ENCODE measurements at regions not wholly inside any gene's neighbourhood (a gene's known extent, or its start where the extent isn't known, plus 50 kb on each side); places are given as distances from the start of the nearest gene placed in this dataset.

DNA sequence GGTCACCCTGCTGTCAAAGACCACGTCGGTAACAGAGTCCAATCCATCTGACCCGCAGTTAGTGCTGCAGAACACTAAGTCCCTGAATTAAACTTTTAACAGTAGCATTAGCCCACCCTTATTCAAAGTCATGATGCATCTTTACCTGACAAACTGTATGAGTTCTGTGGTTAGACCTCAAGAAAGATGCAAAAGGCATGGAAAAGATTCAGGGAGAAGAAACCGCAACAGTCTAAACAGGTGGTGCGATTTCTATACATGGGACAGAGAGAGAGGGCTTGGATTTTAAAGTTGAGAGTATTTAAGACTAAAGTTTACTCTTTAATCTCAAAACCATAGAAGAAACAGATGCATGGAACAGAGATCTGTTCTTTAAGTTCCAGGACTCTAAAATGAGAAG is 103.3 kb upstream of the NFE2L3 start:
- intact Hi-C loops (cut with micrococcal nuclease): no loop called here
- Mint-ChIP-seq H3K4me3 (no peak overlapping the region), H3K27ac (no peak overlapping the region), H3K27me3 (peaks cover 34% of the 10 kb centered on the region), H3K9me3 (no peaks in the 10 kb centered on the region), H3K4me1 (ENCODE audit: low read depth) (peaks cover 24% of the 10 kb centered on the region), H3K36me3 (ENCODE audit: low read depth) (no peaks in the 10 kb centered on the region)

DNA sequence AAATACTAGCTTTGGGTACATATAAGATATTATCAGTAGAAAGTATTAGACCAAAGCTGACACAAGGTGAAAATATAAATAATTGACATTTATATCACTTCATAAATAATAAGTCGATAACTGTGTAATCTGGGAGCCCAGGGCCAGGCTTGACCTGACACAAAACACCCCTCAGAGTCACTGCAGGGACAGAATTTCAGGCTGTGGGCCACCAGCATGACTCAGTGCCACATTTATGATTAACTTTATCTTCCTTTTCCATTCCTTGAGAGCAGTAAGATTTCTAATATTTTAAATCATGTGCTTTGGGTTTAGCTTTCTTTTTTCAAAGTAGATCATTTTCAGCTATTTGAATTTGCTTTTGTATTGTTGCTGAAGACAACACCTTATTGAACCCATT is 102.9 kb upstream of the NFE2L3 start:
- H3K4me3 Mint-ChIP-seq: no peak overlapping the region
- intact Hi-C loops (cut with micrococcal nuclease): no loop called here
- H3K36me3 Mint-ChIP-seq (ENCODE audit: low read depth): no peaks in the 10 kb centered on the region
- H3K9me3 Mint-ChIP-seq: no peaks in the 10 kb centered on the region
- H3K27me3 Mint-ChIP-seq: peaks cover 31% of the 10 kb centered on the region
- no peak overlapping the region for H3K27ac Mint-ChIP-seq
- peaks cover 20% of the 10 kb centered on the region for H3K4me1 Mint-ChIP-seq (ENCODE audit: low read depth)

DNA sequence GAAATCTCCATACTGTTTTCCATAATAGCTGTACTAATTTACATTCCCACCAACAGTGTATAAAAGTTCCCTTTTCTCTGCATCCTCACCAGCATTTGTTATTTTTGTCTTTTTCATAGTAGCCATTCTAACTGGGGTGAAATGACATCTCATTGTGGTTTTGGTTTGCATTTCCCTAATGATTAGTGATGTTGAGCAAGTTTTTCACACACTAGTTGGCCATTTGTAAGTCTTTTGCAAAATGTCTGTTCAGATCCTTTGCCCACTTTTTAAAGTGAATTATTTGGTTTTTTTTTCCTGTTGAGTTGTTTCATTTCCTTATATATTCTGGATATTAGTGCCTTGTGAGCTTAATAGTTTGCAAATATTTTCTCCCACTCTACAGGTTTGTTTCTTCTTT is 101.0 kb upstream of the NFE2L3 start:
- Mint-ChIP-seq H3K27ac (no peak overlapping the region), H3K27me3 (peaks cover 20% of the 10 kb centered on the region)

DNA sequence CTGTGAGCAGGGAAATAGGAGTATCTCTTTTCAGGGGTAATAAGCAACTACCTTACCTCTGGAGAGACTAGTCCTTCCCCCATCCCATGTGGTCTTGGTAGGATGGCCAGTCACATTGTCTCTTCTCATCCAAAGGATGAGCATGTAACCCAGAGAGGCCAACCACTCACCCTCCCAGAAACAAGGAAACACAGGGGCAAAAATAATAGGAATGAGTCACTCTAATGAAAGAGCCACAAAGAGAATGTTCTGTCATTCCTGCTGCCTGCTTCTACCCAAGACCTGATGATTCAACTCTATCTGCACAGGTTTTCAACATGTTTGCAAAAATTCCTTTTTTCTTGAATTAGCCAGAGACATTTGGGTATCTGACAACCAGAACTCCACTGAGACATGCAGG is 99.3 kb upstream of the NFE2L3 start:
- no peak overlapping the region for H3K27ac Mint-ChIP-seq
- peaks cover 23% of the 10 kb centered on the region for H3K27me3 Mint-ChIP-seq
- intact Hi-C loops (cut with micrococcal nuclease): no loop called here
- no peak overlapping the region for H3K4me3 Mint-ChIP-seq
- H3K9me3 Mint-ChIP-seq: no peaks in the 10 kb centered on the region
- peaks cover 25% of the 10 kb centered on the region for H3K4me1 Mint-ChIP-seq (ENCODE audit: low read depth)
- H3K36me3 Mint-ChIP-seq (ENCODE audit: low read depth): no peaks in the 10 kb centered on the region

More for the DNA sequence above, 101.0 kb upstream of the NFE2L3 start:
- no peaks in the 10 kb centered on the region for H3K9me3 Mint-ChIP-seq
- intact Hi-C loops (cut with micrococcal nuclease): no loop called here
- peaks cover 25% of the 10 kb centered on the region for H3K4me1 Mint-ChIP-seq (ENCODE audit: low read depth)
- H3K4me3 Mint-ChIP-seq: no peak overlapping the region
- no peaks in the 10 kb centered on the region for H3K36me3 Mint-ChIP-seq (ENCODE audit: low read depth)

DNA sequence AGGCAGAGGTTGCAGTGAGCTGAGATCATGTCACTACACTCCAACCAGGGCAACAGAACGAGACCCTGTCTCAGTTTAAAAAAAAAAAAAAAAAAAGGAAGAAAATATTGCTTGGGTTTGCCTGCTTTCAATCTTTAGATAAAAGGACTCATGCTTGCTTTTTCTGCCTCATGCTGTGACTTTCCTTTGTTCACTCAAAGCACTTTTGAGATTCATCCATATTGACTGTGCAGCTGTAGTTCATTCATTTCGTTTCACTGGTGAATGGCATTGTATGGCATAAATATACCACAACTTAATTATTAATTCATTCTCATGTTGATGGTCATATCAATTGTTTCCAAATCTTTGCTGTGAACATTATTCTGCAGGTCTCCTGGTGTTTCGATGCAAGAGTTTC is 97.6 kb upstream of the NFE2L3 start:
- Mint-ChIP-seq H3K9me3 (no peaks in the 10 kb centered on the region), H3K4me1 (ENCODE audit: low read depth) (peaks cover 25% of the 10 kb centered on the region), H3K27ac (no peak overlapping the region), H3K4me3 (no peak overlapping the region), H3K36me3 (ENCODE audit: low read depth) (no peaks in the 10 kb centered on the region), H3K27me3 (peaks cover 35% of the 10 kb centered on the region)
- intact Hi-C loops (cut with micrococcal nuclease): no loop called here

DNA sequence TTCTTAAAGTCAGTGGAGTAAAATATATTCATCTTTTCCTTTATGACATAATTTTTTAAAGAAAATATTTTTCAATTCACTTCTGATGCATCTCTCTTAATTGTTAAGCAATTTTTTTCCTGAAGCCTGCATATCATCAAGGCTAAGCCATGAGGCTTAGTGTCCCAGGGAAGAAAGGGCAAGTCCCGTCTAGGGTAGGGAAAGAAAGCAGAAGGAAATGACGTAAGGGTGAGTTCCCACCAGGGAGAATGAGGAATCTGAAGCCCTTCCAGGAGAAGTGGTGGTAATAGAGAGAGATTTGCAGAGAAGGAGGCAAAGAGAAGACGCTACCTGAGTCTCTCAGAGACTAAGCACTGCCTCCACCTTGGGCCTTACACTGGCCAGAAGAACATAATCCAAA is 96.8 kb upstream of the NFE2L3 start:
- H3K9me3 Mint-ChIP-seq: no peaks in the 10 kb centered on the region
- H3K27ac Mint-ChIP-seq: no peak overlapping the region
- H3K36me3 Mint-ChIP-seq (ENCODE audit: low read depth): no peaks in the 10 kb centered on the region
- H3K4me1 Mint-ChIP-seq (ENCODE audit: low read depth): peaks cover 25% of the 10 kb centered on the region
- intact Hi-C loops (cut with micrococcal nuclease): no loop called here
- H3K27me3 Mint-ChIP-seq: peaks cover 39% of the 10 kb centered on the region
- H3K4me3 Mint-ChIP-seq: no peak overlapping the region

DNA sequence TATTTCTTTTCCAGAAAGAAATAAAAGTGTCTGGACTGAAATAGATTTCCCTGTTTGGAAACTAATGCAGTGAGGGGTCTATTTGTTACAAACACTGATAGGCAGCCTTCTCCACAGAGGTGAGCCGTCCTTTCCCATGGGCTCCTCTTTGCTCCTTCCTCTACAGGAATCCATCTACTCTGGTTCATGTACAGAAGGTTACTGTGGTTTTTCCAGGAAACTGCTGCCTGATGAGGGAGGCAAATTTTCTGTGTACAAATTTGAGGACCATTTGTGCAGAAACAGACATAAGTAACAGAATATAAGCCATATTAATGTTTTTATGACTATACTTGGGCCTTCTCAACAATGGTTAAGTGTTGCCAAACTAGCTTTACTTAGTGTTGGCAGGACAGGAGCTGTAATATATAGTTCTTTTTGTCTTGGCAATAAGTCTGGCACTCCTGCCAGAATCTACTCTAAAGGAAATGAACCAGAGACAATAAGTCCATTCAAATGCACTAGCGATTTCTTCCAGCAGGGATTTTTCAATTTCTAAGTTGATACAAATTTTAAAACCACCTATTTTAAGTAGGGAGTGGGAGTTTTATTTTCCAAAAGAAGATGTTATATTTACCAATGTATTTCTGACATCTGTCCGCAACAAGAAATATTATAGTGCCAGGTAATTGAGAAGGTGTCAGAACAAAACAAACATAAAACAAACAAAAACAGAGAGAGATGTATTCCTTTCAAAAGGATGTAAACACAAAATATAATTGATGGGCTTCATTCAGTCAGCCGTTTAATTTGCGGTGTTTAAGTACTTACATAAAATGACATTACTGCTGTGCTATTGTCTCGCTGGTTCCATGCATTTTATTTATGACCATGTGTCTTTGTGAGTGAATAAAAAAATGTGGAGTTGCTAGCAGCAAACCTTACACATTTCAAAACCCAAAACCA is 91.0 kb upstream of the NFE2L3 start:
- Mint-ChIP-seq H3K36me3 (ENCODE audit: low read depth) (no peaks in the 10 kb centered on the region), H3K27ac (no peak overlapping the region), H3K9me3 (no peaks in the 10 kb centered on the region), H3K27me3 (peaks cover 77% of the 10 kb centered on the region), H3K4me3 (no peak overlapping the region), H3K4me1 (ENCODE audit: low read depth) (no peaks in the 10 kb centered on the region)
- intact Hi-C loops (cut with micrococcal nuclease): loop anchor here (2.0 kb wide), 1 partner anchor 168 kb away; no protein-coding TSS in a partner anchor

DNA sequence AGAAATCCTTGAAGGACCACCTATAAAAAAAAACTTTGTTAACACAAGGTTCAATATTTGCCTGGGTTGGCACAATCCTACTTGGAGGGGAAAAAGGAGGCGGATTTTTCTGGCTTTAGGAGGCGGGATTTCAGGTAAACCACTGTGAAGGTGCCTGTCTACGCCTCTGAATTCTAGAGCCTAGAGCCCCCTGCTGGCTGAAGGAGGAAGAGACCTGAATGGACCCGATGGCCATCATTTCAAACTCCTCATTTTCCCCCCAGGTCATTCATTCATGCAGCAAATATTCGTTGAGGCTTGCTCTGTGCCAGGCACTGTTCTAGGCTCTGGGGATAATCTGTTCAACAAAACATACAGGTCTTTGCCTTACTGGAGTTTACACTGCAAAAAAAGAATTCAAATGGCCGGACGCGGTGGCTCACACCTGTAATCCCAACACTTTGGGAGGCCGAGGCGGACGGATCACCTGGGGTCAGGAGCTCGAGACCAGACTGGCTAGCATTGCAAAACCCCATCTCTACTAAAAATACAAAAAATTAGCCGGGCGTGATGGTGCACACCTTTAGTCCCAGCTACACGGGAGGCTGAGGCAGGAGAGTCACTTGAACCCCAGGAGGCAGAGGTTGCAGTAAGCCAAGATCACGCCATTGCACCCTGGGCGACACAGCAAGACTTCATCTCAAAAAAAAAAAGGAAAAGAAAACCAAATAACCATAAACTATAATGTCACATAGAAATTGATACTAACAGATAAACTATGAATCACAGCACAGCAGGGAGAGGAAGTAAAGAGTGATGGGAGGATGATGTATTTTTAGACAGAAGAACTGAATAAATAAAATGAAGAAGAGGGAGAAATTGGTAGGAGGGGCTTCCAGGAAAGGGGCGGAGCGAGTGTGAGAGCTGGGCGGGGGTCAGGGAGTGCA is 90.1 kb upstream of the NFE2L3 start:
- H3K4me3 Mint-ChIP-seq: no peak overlapping the region
- H3K4me1 Mint-ChIP-seq (ENCODE audit: low read depth): no peaks in the 10 kb centered on the region

DNA sequence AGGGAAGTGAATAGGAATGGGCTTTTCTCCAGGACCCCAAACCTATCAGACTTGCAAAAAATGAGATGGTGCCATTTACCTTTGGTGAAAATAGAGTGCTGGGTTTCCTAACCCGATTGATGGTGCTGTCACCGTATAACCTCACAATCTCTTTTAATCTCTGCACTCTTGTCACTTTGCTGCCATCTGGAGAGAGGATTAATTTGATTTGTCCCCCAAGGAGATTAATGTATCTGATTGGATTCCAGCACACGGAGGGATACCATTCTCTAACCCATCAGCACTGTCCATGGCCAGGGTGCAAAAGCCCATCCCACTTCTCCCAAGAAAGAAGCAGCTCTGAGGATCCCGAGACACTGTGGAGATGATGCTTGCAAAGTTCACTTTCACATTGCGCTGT is 86.3 kb upstream of the NFE2L3 start:
- H3K27me3 Mint-ChIP-seq: peaks cover 63% of the 10 kb centered on the region
- H3K4me1 Mint-ChIP-seq (ENCODE audit: low read depth): no peaks in the 10 kb centered on the region
- no peaks in the 10 kb centered on the region for H3K36me3 Mint-ChIP-seq (ENCODE audit: low read depth)
- no peak overlapping the region for H3K27ac Mint-ChIP-seq
- H3K4me3 Mint-ChIP-seq: no peak overlapping the region
- intact Hi-C loops (cut with micrococcal nuclease): no loop called here
- no peaks in the 10 kb centered on the region for H3K9me3 Mint-ChIP-seq

More for the DNA sequence above, 90.1 kb upstream of the NFE2L3 start:
- Mint-ChIP-seq H3K27ac (no peak overlapping the region), H3K9me3 (no peaks in the 10 kb centered on the region), H3K36me3 (ENCODE audit: low read depth) (no peaks in the 10 kb centered on the region), H3K27me3 (peaks cover 81% of the 10 kb centered on the region)
- intact Hi-C loops (cut with micrococcal nuclease): loop anchor here (2.0 kb wide), 1 partner anchor 169 kb away; no protein-coding TSS in a partner anchor

DNA sequence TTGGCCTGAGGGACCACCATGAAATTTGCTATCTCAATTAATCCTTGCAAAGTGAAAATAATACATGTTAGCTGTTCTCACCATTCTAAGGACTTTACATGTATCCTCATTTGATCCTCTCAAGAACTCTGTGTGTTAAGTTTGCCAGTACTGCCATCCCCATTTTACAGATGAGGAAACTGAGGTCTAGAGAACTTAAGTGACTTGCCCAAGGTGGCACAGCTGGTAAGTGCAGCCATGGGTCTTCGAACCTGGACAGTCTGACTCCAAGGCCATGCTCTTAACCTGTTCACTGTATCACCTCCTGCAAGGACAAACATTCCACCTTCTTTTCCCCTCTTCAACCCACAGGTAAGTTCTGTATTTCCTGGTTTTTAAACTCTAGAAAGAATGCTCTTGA is 85.3 kb upstream of the NFE2L3 start:
- Mint-ChIP-seq H3K4me3 (no peak overlapping the region), H3K36me3 (ENCODE audit: low read depth) (no peaks in the 10 kb centered on the region), H3K27me3 (peaks cover 52% of the 10 kb centered on the region), H3K4me1 (ENCODE audit: low read depth) (no peaks in the 10 kb centered on the region), H3K9me3 (no peaks in the 10 kb centered on the region), H3K27ac (no peak overlapping the region)
- intact Hi-C loops (cut with micrococcal nuclease): no loop called here

DNA sequence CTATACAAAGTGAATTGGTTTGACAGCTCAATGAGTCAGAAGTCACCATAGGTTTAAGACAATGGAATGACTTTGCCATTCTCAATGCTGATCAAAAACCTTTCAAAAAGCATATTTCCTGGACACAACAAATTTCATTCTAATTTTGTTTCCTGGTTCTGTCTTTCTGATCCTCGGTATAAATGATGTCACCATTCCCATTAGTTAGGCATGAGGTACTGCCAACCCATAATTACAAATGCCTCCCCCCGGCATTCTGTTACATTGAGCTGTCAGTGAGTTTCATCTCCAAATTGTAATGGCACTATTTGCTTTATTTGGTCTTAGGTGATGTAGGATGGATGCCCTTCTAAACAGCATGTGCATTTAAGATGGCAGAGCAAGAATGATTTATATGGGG is 81.7 kb upstream of the NFE2L3 start:
- Mint-ChIP-seq H3K27me3 (peaks cover 28% of the 10 kb centered on the region), H3K4me3 (no peak overlapping the region), H3K27ac (no peak overlapping the region), H3K9me3 (no peaks in the 10 kb centered on the region), H3K4me1 (ENCODE audit: low read depth) (no peaks in the 10 kb centered on the region), H3K36me3 (ENCODE audit: low read depth) (no peaks in the 10 kb centered on the region)
- intact Hi-C loops (cut with micrococcal nuclease): loop anchor here (10.0 kb wide), 1 partner anchor 1095 kb away; the partner anchor contains the start of gene HOXA9

DNA sequence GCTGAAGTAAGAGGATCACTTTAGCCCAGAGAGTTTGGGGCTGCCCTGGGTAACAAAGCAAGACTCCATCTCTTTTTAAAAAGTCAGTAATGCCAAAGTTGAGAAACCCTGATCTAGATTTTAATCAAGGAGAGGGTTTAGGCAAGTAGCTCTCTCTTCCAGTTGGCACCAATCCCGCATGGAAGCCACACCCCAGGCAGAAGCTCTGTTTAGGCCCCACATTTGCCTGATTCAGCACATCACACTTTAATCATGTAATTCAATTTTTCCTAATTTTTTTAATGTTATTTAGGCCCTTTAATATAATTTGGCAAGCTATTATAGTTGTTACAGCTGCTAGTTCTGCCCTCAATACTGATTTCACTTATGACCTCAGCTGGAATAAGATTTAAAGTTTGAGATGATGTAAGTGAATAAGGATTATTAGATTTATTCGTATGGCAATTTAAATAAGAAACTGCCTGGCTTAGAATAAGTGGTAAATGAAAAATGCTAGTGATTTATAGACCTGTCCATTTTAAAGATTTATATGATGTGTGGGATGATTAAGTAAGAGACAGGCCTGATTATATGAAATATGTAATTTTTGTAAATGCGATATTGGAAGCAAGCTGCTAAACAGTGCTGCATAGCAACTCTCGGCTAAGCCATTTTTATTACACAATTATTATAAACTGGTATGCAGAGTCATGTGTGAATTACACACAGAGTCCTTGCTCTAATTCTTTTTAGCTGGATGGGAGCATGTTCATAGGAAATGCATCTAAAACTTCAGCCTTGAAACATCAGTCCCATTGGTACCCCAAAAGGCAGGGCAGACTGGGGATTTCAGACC is 80.2 kb upstream of the NFE2L3 start:
- Mint-ChIP-seq H3K27ac (no peak overlapping the region), H3K9me3 (no peaks in the 10 kb centered on the region), H3K27me3 (peaks cover 28% of the 10 kb centered on the region), H3K4me3 (no peak overlapping the region), H3K4me1 (ENCODE audit: low read depth) (no peaks in the 10 kb centered on the region), H3K36me3 (ENCODE audit: low read depth) (no peaks in the 10 kb centered on the region)
- intact Hi-C loops (cut with micrococcal nuclease): loop anchor here (10.0 kb wide), 1 partner anchor 1093 kb away; the partner anchor contains the start of gene HOXA9

DNA sequence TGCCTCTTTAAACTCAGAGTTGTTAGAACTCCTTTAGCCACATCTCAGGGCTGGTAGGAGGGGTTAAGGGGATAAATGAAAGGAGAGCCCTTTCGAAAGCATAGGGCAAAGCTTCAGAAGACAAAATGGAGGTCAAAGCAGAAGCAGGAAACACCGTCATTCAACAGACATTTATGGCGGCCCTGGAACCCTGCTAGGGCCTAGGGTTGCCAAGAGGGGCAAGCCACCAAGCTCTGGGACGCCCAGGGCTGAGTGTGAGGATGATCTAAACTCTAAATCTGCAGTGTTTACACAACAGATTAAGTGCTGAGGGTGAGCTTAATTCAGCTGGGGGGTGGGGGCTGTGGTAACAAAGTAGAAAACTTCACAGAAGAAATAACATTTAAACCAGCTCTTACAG is 79.0 kb upstream of the NFE2L3 start:
- H3K27ac Mint-ChIP-seq: no peak overlapping the region
- no peaks in the 10 kb centered on the region for H3K9me3 Mint-ChIP-seq
- H3K36me3 Mint-ChIP-seq (ENCODE audit: low read depth): no peaks in the 10 kb centered on the region
- H3K4me1 Mint-ChIP-seq (ENCODE audit: low read depth): no peaks in the 10 kb centered on the region
- peaks cover 32% of the 10 kb centered on the region for H3K27me3 Mint-ChIP-seq
- H3K4me3 Mint-ChIP-seq: no peak overlapping the region
- intact Hi-C loops (cut with micrococcal nuclease): loop anchor here (10.0 kb wide), 1 partner anchor 1092 kb away; the partner anchor contains the start of gene HOXA9

All from dendritic cell treated with granulocyte-macrophage colony-stimulating factor and Interleukin-4, amounts not matched to agents 40 ng/mL and 50 ng/mL, for 4 days (primary cell).